ENCODE measurements at regions not wholly inside any gene's neighbourhood (a gene's known extent, or its start where the extent isn't known, plus 50 kb on each side); places are given as distances from the start of the nearest gene placed in this dataset.

GRCh38 chr7:149714081-149714909 lies 59.1 kb downstream of the ZNF467 start:
- TF ChIP-seq POLR2A (IDR thresholded peaks at IDR 0.05; ENCODE audit: low read depth, low read length) (no peak), POU2F2 (IDR thresholded peaks at IDR 0.05; ENCODE audit: low read depth, low read length) (no peak), PAX5 (IDR thresholded peaks at IDR 0.05; ENCODE audit: insufficient read depth, low read length, severe bottlenecking) (no peak), TAF1 (IDR thresholded peaks at IDR 0.05; ENCODE audit: low read depth, low read length) (no peak), POLR2AphosphoS5 (IDR thresholded peaks at IDR 0.05; ENCODE audit: low read depth, low read length) (no peak), SPI1 (IDR thresholded peaks at IDR 0.05; ENCODE audit: low read depth, low read length) (no peak)
- FAIRE-seq, result peak; percentile 81
- DNase-seq (ENCODE audit: insufficient read length, low spot score), result peak; percentile 96

- no peak for FAIRE-seq
- no peak for DNase-seq (ENCODE audit: insufficient read length, low spot score)
- no peak for TF ChIP-seq POLR2AphosphoS5 (IDR thresholded peaks at IDR 0.05; ENCODE audit: low read depth, low read length)
- no peak for TF ChIP-seq POLR2A (IDR thresholded peaks at IDR 0.05; ENCODE audit: low read depth, low read length)
- TF ChIP-seq PAX5 (IDR thresholded peaks at IDR 0.05; ENCODE audit: insufficient read depth, low read length, severe bottlenecking), result no peak
- no peak for TF ChIP-seq TAF1 (IDR thresholded peaks at IDR 0.05; ENCODE audit: low read depth, low read length)
- TF ChIP-seq SPI1 (IDR thresholded peaks at IDR 0.05; ENCODE audit: low read depth, low read length), result no peak
- no peak for TF ChIP-seq POU2F2 (IDR thresholded peaks at IDR 0.05; ENCODE audit: low read depth, low read length)
Observed at GRCh38 chr7:149713731-149714068, 59.7 kb downstream of the ZNF467 start.

- FAIRE-seq (no peak), DNase-seq (ENCODE audit: insufficient read length, low spot score) (no peak)
- no peak for TF ChIP-seq TAF1 (IDR thresholded peaks at IDR 0.05; ENCODE audit: low read depth, low read length)
- no peak for TF ChIP-seq PAX5 (IDR thresholded peaks at IDR 0.05; ENCODE audit: insufficient read depth, low read length, severe bottlenecking)
- no peak for TF ChIP-seq SPI1 (IDR thresholded peaks at IDR 0.05; ENCODE audit: low read depth, low read length)
- no peak for TF ChIP-seq POLR2A (IDR thresholded peaks at IDR 0.05; ENCODE audit: low read depth, low read length)
- no peak for TF ChIP-seq POU2F2 (IDR thresholded peaks at IDR 0.05; ENCODE audit: low read depth, low read length)
- no peak for TF ChIP-seq POLR2AphosphoS5 (IDR thresholded peaks at IDR 0.05; ENCODE audit: low read depth, low read length)
Observed at GRCh38 chr7:149713061-149713730, 60.2 kb downstream of the ZNF467 start.

- FAIRE-seq (no peak), DNase-seq (ENCODE audit: insufficient read length, low spot score) (no peak)
- TF ChIP-seq TAF1 (IDR thresholded peaks at IDR 0.05; ENCODE audit: low read depth, low read length), result no peak
- no peak for TF ChIP-seq POU2F2 (IDR thresholded peaks at IDR 0.05; ENCODE audit: low read depth, low read length)
- TF ChIP-seq POLR2AphosphoS5 (IDR thresholded peaks at IDR 0.05; ENCODE audit: low read depth, low read length), result no peak
- TF ChIP-seq PAX5 (IDR thresholded peaks at IDR 0.05; ENCODE audit: insufficient read depth, low read length, severe bottlenecking), result no peak
- no peak for TF ChIP-seq POLR2A (IDR thresholded peaks at IDR 0.05; ENCODE audit: low read depth, low read length)
- no peak for TF ChIP-seq SPI1 (IDR thresholded peaks at IDR 0.05; ENCODE audit: low read depth, low read length)
Observed at GRCh38 chr7:149708026-149708425, 65.4 kb downstream of the ZNF467 start.

GRCh38 chr7:149707448-149707886 lies 65.9 kb downstream of the ZNF467 start:
- TF ChIP-seq PAX5 (IDR thresholded peaks at IDR 0.05; ENCODE audit: insufficient read depth, low read length, severe bottlenecking) (no peak), POLR2A (IDR thresholded peaks at IDR 0.05; ENCODE audit: low read depth, low read length) (no peak), SPI1 (IDR thresholded peaks at IDR 0.05; ENCODE audit: low read depth, low read length) (no peak), POU2F2 (IDR thresholded peaks at IDR 0.05; ENCODE audit: low read depth, low read length) (no peak), POLR2AphosphoS5 (IDR thresholded peaks at IDR 0.05; ENCODE audit: low read depth, low read length) (no peak), TAF1 (IDR thresholded peaks at IDR 0.05; ENCODE audit: low read depth, low read length) (no peak)
- FAIRE-seq, result no peak
- DNase-seq (ENCODE audit: insufficient read length, low spot score), result no peak

- FAIRE-seq, result no peak
- no peak for DNase-seq (ENCODE audit: insufficient read length, low spot score)
- TF ChIP-seq TAF1 (IDR thresholded peaks at IDR 0.05; ENCODE audit: low read depth, low read length) (no peak), POLR2A (IDR thresholded peaks at IDR 0.05; ENCODE audit: low read depth, low read length) (no peak), POU2F2 (IDR thresholded peaks at IDR 0.05; ENCODE audit: low read depth, low read length) (no peak), POLR2AphosphoS5 (IDR thresholded peaks at IDR 0.05; ENCODE audit: low read depth, low read length) (no peak), PAX5 (IDR thresholded peaks at IDR 0.05; ENCODE audit: insufficient read depth, low read length, severe bottlenecking) (no peak), SPI1 (IDR thresholded peaks at IDR 0.05; ENCODE audit: low read depth, low read length) (no peak)
Observed at GRCh38 chr7:149706398-149706797, 67.0 kb downstream of the ZNF467 start.

GRCh38 chr7:149704507-149704906 lies 68.9 kb downstream of the ZNF467 start:
- TF ChIP-seq PAX5 (IDR thresholded peaks at IDR 0.05; ENCODE audit: insufficient read depth, low read length, severe bottlenecking) (no peak), POLR2A (IDR thresholded peaks at IDR 0.05; ENCODE audit: low read depth, low read length) (no peak), TAF1 (IDR thresholded peaks at IDR 0.05; ENCODE audit: low read depth, low read length) (no peak)
- DNase-seq (ENCODE audit: insufficient read length, low spot score) (no peak), FAIRE-seq (no peak)

- DNase-seq (ENCODE audit: insufficient read length, low spot score), result no peak
- TF ChIP-seq SPI1 (IDR thresholded peaks at IDR 0.05; ENCODE audit: low read depth, low read length) (no peak), POLR2AphosphoS5 (IDR thresholded peaks at IDR 0.05; ENCODE audit: low read depth, low read length) (no peak), POU2F2 (IDR thresholded peaks at IDR 0.05; ENCODE audit: low read depth, low read length) (no peak), PAX5 (IDR thresholded peaks at IDR 0.05; ENCODE audit: insufficient read depth, low read length, severe bottlenecking) (no peak), TAF1 (IDR thresholded peaks at IDR 0.05; ENCODE audit: low read depth, low read length) (no peak), POLR2A (IDR thresholded peaks at IDR 0.05; ENCODE audit: low read depth, low read length) (no peak)
- no peak for FAIRE-seq
Observed at GRCh38 chr7:149703044-149703650, 70.2 kb downstream of the ZNF467 start.

All from GM12891 (cell line).